Pancreas (tissue), 10 donors: ENCODE measurements at regions not wholly inside any gene's neighbourhood (a gene's known extent, or its start where the extent isn't known, plus 50 kb on each side); places are given as distances from the start of the nearest gene placed in this dataset.

ENCODE experiments used
- ATAC-seq, 4 donors: fragments of 200-7000 bp; cut with Tn5 transposase; one replicate each; pipeline versions ENCODE4 v1.8.0 to v1.9.1; 2020; ENCODE audit warnings: mild to moderate bottlenecking in 4 of 4, moderate library complexity in 4 of 4
- DNase-seq, 6 donors: peaks; one replicate each; pipeline ENCODE4 v3.0.0-alpha.2; 2020
- FAIRE-seq: peaks from 2 replicates; lab custom pipeline; 2012; peaks lifted over from hg19 to GRCh38; lab: Jason Lieb, UNC
- H3K27ac ChIP-seq, 4 donors: fragments of 200-600 bp; sonication (generic); 1 replicate in 3 of 4; 2 replicates in 1 of 4; pipeline versions ENCODE4 v1.5.0 to v1.8.0; 2020
- H3K27me3 ChIP-seq, 4 donors: fragments of 200-600 bp; one replicate each; pipeline ENCODE4 v1.8.0; 2021
- H3K36me3 ChIP-seq, 3 donors: fragments of 200-600 bp; sonication (generic) in 1 of 3; one replicate each; pipeline versions ENCODE4 v1.5.0 to v1.8.0; 2020 to 2021
- H3K4me1 ChIP-seq, 3 donors: fragments of 200-600 bp; one replicate each; pipeline ENCODE4 v1.8.0; 2021
- H3K4me3 ChIP-seq, 4 donors: fragments of 200-600 bp; sonication (generic) in 2 of 4; one replicate each; pipeline versions ENCODE4 v1.5.0 to v1.8.0; 2020 to 2021
- H3K9me3 ChIP-seq, 4 donors: fragments of 200-600 bp; one replicate each; pipeline ENCODE4 v1.8.0; 2021
- WGBS, 2 donors: extraction: QIAGEN DNeasy Blood & Tissue Kit; methylation state at CpG; one replicate each; pipeline ENCODE4 v1.1.7; 2013; 5-methylcytosine and 5-hydroxymethylcytosine counted together
- intact Hi-C, 3 donors: fragments of 100-400 bp; cut with DNase I; formaldehyde crosslinking; loops; one replicate each; pipeline versions ENCODE4 v1.11.1 to v1.14.2; 2022
- TF ChIP-seq, protein P1 (sequence below), 4 donors: fragments of 200-600 bp; sonication (generic) in 3 of 4; IDR thresholded peaks; one replicate each; pipeline versions ENCODE4 v1.5.0 to v1.8.0; 2021; ENCODE audit warnings: antibody characterized with exemption in 4 of 4
- donor health status: healthy with polysubstance abuse.
- donor health status: DM: no; HTN: no; CAD: no; lungs with moderate emphysema.
- donor health status: DM: no; HTN: no; CAD: no.
- donor health status: control.
- donor health status: control.
- donor health status: Bipolar disorder and iron deficiency.
- donor health status: DM: yes; HTN: yes; CAD: no.
- donor health status: DM: no; HTN: no; CAD: no.
- donor health status: DM: no; HTN: no; CAD: no.
- donor health status: DM: yes; HTN: yes; CAD: no.

DNA sequence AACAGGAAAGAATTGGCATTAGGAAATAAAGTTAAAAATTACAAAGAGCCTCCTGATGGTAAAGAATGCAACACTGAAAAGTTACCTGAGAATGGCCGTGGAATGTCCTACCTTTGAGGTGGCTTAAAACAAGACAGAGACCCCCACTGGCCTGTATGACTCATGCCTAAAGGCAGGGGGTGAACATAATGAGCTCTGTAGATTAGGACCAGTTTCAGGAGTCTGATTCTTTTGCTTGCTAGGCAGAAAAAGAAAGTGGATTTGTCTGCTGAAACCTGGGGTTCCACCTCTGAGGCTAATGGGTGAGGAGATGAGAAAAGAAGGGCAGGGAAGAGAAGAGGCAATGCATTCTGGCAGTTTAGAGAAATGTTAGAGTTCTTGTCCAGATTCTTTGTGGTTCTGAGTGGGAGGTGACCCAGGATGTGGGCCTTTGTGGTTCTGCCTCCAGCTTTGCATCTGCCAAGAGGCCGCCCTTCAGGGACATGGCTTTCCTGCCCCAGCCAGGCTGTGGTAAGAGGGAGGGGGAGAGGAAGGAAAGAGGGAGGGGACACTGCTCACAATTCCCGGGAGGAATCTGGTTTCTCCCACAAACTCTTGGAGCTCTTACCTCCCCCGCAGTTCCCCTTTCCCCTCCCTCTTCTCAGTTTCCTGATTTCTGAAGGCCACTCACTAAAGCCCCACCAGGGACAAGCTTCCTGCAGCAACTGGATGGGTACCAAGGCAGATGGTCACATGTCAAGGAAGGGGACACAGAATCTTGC is 109.6 kb downstream of the EFNB1 start:
- intact Hi-C loops, result no loop called here
- FAIRE-seq (no peak), ATAC-seq (no peak), DNase-seq (no peak)
- Histone ChIP-seq H3K36me3 (no peaks in the 10 kb centered on the region), H3K4me3 (no peak overlapping the region), H3K9me3 (no peaks in the 10 kb centered on the region), H3K4me1 (no peaks in the 10 kb centered on the region), H3K27ac (no peak overlapping the region), H3K27me3 (no peaks in the 10 kb centered on the region)
- WGBS, 2 donors, result 55 to 64% methylated on average over 3 to 4 of the region's 4 CpGs
- TF ChIP-seq, protein P1, sequence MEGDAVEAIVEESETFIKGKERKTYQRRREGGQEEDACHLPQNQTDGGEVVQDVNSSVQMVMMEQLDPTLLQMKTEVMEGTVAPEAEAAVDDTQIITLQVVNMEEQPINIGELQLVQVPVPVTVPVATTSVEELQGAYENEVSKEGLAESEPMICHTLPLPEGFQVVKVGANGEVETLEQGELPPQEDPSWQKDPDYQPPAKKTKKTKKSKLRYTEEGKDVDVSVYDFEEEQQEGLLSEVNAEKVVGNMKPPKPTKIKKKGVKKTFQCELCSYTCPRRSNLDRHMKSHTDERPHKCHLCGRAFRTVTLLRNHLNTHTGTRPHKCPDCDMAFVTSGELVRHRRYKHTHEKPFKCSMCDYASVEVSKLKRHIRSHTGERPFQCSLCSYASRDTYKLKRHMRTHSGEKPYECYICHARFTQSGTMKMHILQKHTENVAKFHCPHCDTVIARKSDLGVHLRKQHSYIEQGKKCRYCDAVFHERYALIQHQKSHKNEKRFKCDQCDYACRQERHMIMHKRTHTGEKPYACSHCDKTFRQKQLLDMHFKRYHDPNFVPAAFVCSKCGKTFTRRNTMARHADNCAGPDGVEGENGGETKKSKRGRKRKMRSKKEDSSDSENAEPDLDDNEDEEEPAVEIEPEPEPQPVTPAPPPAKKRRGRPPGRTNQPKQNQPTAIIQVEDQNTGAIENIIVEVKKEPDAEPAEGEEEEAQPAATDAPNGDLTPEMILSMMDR (IDR thresholded peaks at IDR 0.05), result no peak

DNA sequence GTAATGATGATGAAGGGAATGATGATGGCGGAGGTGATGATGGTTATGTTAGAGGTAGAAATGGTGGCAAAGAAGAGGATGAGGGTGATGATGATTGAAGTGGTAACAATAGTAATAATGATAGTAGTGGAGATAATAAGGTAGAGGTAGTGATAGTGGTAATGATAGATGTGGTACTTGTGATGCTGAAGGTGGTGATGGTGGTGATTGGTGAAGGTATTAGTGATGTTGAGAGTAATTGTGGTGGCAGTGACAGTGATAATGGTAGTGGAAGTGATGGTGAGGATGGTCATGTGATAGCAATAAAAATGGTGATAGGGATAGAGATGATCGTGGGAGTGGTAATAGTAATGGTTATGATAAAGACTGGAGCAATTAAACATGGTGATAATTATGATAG is 108.8 kb downstream of the EFNB1 start:
- Histone ChIP-seq H3K27ac (no peak overlapping the region), H3K27me3 (no peaks in the 10 kb centered on the region), H3K9me3 (no peaks in the 10 kb centered on the region), H3K36me3 (no peaks in the 10 kb centered on the region), H3K4me3 (no peak overlapping the region), H3K4me1 (no peaks in the 10 kb centered on the region)
- WGBS, 2 donors, result 82 to 84% methylated on average over 2 of the region's 2 CpGs
- intact Hi-C loops, result no loop called here
- TF ChIP-seq, protein P1 (IDR thresholded peaks at IDR 0.05), result no peak
- FAIRE-seq (no peak), ATAC-seq (no peak), DNase-seq (no peak)

GRCh38 chrX:68936608-68937007 is 107.8 kb downstream of the EFNB1 start:
- FAIRE-seq (no peak), DNase-seq (no peak), ATAC-seq (peak in 3 of 4 donors; percentile 41 to 56 (median 54))
- Histone ChIP-seq H3K36me3 (no peaks in the 10 kb centered on the region), H3K4me3 (no peak overlapping the region), H3K4me1 (no peaks in the 10 kb centered on the region), H3K27ac (no peak overlapping the region), H3K9me3 (no peaks in the 10 kb centered on the region), H3K27me3 (no peaks in the 10 kb centered on the region)
- intact Hi-C loops, result no loop called here
- TF ChIP-seq, protein P1 (IDR thresholded peaks at IDR 0.05), result no peak

- no peak for ATAC-seq
- no peak for DNase-seq
- intact Hi-C loops, result no loop called here
- no peak for FAIRE-seq
- Histone ChIP-seq H3K27me3 (no peaks in the 10 kb centered on the region), H3K27ac (no peak overlapping the region), H3K36me3 (no peaks in the 10 kb centered on the region), H3K4me3 (no peak overlapping the region), H3K4me1 (no peaks in the 10 kb centered on the region), H3K9me3 (no peaks in the 10 kb centered on the region)
- WGBS, 2 donors, result 67 to 80% methylated on average over 4 of the region's 4 CpGs
- TF ChIP-seq, protein P1 (IDR thresholded peaks at IDR 0.05), result no peak
Measured at GRCh38 chrX:68936126-68936525, 107.3 kb downstream of the EFNB1 start.

- Histone ChIP-seq H3K27ac (no peak overlapping the region), H3K4me3 (no peak overlapping the region), H3K9me3 (no peaks in the 10 kb centered on the region), H3K27me3 (no peaks in the 10 kb centered on the region), H3K36me3 (no peaks in the 10 kb centered on the region), H3K4me1 (no peaks in the 10 kb centered on the region)
- TF ChIP-seq, protein P1 (IDR thresholded peaks at IDR 0.05), result no peak
- 40 to 67% methylated on average over 2 of the region's 2 CpGs for WGBS, 2 donors
- FAIRE-seq (no peak), DNase-seq (no peak), ATAC-seq (no peak)
- intact Hi-C loops, result no loop called here
Measured at GRCh38 chrX:68935362-68935761, 106.5 kb downstream of the EFNB1 start.
